GM12873 (cell line): ENCODE measurements at regions not wholly inside any gene's neighbourhood (a gene's known extent, or its start where the extent isn't known, plus 50 kb on each side); places are given as distances from the start of the nearest gene placed in this dataset.

ENCODE experiments used
- TF ChIP-seq, protein P1 (sequence below): IDR thresholded peaks from 2 replicates; pipeline ENCODE4 v1.5.1; 2012; ENCODE audit warnings: low read depth, mild to moderate bottlenecking, moderate library complexity, low read length, control low read depth; ENCODE audit not compliant: insufficient read depth; ENCODE audit errors: missing control alignments

- TF ChIP-seq, protein P1, sequence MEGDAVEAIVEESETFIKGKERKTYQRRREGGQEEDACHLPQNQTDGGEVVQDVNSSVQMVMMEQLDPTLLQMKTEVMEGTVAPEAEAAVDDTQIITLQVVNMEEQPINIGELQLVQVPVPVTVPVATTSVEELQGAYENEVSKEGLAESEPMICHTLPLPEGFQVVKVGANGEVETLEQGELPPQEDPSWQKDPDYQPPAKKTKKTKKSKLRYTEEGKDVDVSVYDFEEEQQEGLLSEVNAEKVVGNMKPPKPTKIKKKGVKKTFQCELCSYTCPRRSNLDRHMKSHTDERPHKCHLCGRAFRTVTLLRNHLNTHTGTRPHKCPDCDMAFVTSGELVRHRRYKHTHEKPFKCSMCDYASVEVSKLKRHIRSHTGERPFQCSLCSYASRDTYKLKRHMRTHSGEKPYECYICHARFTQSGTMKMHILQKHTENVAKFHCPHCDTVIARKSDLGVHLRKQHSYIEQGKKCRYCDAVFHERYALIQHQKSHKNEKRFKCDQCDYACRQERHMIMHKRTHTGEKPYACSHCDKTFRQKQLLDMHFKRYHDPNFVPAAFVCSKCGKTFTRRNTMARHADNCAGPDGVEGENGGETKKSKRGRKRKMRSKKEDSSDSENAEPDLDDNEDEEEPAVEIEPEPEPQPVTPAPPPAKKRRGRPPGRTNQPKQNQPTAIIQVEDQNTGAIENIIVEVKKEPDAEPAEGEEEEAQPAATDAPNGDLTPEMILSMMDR = no peak
Measured at GRCh38 chr12:115813256-115813655, 464.2 kb downstream of the MED13L start.

- TF ChIP-seq, protein P1 = no peak
Measured at GRCh38 chr12:115811929-115812328, 465.6 kb downstream of the MED13L start.

GRCh38 chr12:115811045-115811444 is 466.4 kb downstream of the MED13L start:
- TF ChIP-seq, protein P1 = no peak

DNA sequence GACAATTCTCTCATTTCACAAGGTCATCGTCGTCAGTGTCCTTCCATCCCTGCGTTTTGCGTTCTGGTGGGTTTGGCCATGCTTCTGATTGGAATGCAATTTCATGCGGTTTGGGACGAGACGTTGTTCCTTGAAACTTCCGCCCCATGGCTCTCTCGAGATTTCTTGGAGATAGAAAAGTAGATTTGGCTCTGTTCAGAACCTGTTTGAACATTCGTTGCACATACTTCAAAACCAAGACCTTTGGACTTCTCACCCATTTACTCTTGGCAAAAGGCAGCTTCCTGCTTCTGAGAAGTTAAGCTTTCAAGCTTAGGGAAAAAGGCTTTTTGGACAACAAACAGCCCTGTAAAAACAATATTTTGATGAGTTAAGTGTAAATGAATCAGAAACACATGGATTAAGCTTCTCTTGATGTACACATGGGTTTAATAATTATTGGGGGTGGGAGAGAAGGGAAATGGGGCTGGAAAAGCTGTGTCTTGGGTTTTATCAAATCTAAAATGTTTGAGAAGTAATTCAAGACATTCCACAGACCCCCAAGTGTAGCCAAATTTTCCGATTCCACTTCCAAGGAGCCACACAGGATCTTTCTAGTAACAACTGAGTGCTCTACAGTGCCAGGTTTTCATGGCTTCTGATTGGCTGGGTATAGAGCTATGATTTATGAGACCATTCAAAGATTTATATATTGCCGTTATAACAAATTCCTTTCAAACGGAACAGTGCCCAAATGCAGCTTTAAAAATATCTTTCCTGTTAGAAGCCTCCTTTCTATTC is 467.2 kb downstream of the MED13L start:
- TF ChIP-seq, protein P1 = no peak

- TF ChIP-seq, protein P1 = no peak
Measured at GRCh38 chr12:115806000-115806399, 471.5 kb downstream of the MED13L start.

GRCh38 chr12:115802767-115803166 is 474.7 kb downstream of the MED13L start:
- TF ChIP-seq, protein P1 = no peak

DNA sequence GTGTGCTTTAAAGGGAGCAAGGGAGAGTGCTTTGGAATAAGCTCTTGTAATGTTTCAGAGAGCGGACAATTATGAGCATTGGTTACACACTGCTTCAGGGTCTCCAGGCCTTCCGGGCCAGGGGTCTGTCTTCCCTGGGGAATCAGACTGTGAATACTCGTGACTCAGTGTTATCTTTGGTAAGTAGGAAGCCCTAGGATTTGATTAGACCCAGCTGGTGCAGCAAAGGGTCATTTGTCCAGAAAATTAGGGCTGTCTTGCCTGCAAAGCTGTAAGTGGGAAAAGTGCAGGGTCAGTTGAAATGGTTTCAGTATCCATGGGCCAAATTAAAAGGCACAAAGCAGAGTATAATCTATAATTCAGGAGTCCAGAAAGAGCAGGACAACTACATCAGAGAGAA is 475.6 kb downstream of the MED13L start:
- TF ChIP-seq, protein P1 = no peak

GRCh38 chr12:115799610-115800009 is 477.9 kb downstream of the MED13L start:
- TF ChIP-seq, protein P1 = no peak
